HepG2 (cell line): ENCODE measurements at regions not wholly inside any gene's neighbourhood (a gene's known extent, or its start where the extent isn't known, plus 50 kb on each side); places are given as distances from the start of the nearest gene placed in this dataset.

Source experiments
- ATAC-seq: fragments of 200-7000 bp; cut with Tn5 transposase; 3 replicates; pipeline ENCODE4 v1.9.1; 2020; ENCODE audit warnings: mild to moderate bottlenecking, moderate library complexity
- BruUV-seq: library from RNA; stranded (reverse); fragments of 400-500 nt; replicated peaks from 2 replicates; lab custom pipeline; 2021; lab: Mats Ljungman, UMichigan
- CTCF ChIA-PET: fragments of 300-600 bp; formaldehyde crosslinking; extraction: SDS; loops from one replicate; lab custom pipeline; 2021; ENCODE audit warnings: low total read pairs, inconsistent platforms, low intra/inter-chr PET ratio; lab: Yijun Ruan, JAX
- POLR2A ChIA-PET: fragments of 350-600 bp; sonication (Branson Sonifier 250); formaldehyde crosslinking; loops from one replicate; lab custom pipeline; 2020; ENCODE audit warnings: antibody characterized with exemption, inconsistent platforms; lab: Yijun Ruan, JAX
- DNase-seq: peaks from one replicate; pipeline ENCODE4 v3.0.0-alpha.2; 2015; ENCODE audit warnings: low spot score
- FAIRE-seq: peaks from 3 replicates; lab custom pipeline; 2011; peaks lifted over from hg19 to GRCh38; lab: Jason Lieb, UNC
- H2AFZ ChIP-seq: one replicate; pipeline ENCODE4 v1.6.1; 2011; ENCODE audit warnings: low read length, inconsistent platforms
- H3K27ac ChIP-seq: fragments of 300-600 bp; 3 replicates; pipeline ENCODE4 v1.8.0; 2011; ENCODE audit warnings: mixed run types, mild to moderate bottlenecking, mixed read lengths, low read length, inconsistent platforms; ENCODE audit not compliant: insufficient read depth; ENCODE audit errors: extremely low read length
- H3K27me3 ChIP-seq, 2 experiments: fragments of 200-600 bp in 1 of 2; 2 replicates in 1 of 2; 3 replicates in 1 of 2; pipeline versions ENCODE4 v1.6.0 to v1.8.0; 2011; ENCODE audit warnings: low read length in 2 of 2, mild to moderate bottlenecking in 2 of 2, moderate library complexity in 2 of 2, inconsistent platforms in 1 of 2; ENCODE audit not compliant: insufficient read depth in 2 of 2, control insufficient read depth in 1 of 2
- H3K36me3 ChIP-seq, 2 experiments: fragments of 200-600 bp in 1 of 2; replicated peaks in 1 of 2; 2 replicates in 1 of 2; 3 replicates in 1 of 2; pipeline versions ENCODE4 v1.5.1 to v1.8.0; 2011; ENCODE audit warnings: low read length in 2 of 2, inconsistent platforms in 1 of 2; ENCODE audit not compliant: insufficient read depth in 2 of 2, control insufficient read depth in 1 of 2
- H3K4me1 ChIP-seq: 2 replicates; pipeline ENCODE4 v1.5.1; 2012; ENCODE audit warnings: low read length, inconsistent platforms; ENCODE audit not compliant: insufficient read depth
- H3K4me2 ChIP-seq: 2 replicates; pipeline ENCODE4 v1.6.0; 2011; ENCODE audit warnings: low read depth, low read length, inconsistent platforms
- H3K4me3 ChIP-seq, 3 experiments: fragments of 200-600 bp in 1 of 3; sonication (generic), shearing (Covaris generic) in 1 of 3; replicated peaks in 1 of 3; 2 replicates each; pipeline ENCODE4 v1.5.1; 2011 to 2016; ENCODE audit warnings: low read length in 3 of 3, inconsistent platforms in 2 of 3, low read depth in 2 of 3, mild to moderate bottlenecking in 2 of 3, control low read depth in 1 of 3, mixed read lengths in 1 of 3; ENCODE audit not compliant: insufficient read depth in 1 of 3
- H3K79me2 ChIP-seq: one replicate; pipeline ENCODE4 v1.6.1; 2011; ENCODE audit warnings: low read length, inconsistent platforms; ENCODE audit not compliant: insufficient read depth
- H3K9ac ChIP-seq: 2 replicates; pipeline ENCODE4 v1.6.0; 2011; ENCODE audit warnings: mild to moderate bottlenecking, low read depth, low read length, inconsistent platforms; ENCODE audit not compliant: insufficient read depth
- H3K9me3 ChIP-seq: 2 replicates; pipeline ENCODE4 v1.5.1; 2012; ENCODE audit warnings: mild to moderate bottlenecking, low read length
- H4K20me1 ChIP-seq: 2 replicates; pipeline ENCODE4 v1.6.0; 2011; ENCODE audit warnings: inconsistent platforms, mild to moderate bottlenecking, low read length, moderate library complexity; ENCODE audit not compliant: insufficient read depth
- HHEX ChIP-seq: IDR thresholded peaks from 2 replicates; pipeline ENCODE4 v1.6.1; 2016; ENCODE audit warnings: control low read depth
- HNF4A ChIP-seq: sonication (generic); formaldehyde crosslinking; IDR thresholded peaks from 2 replicates; pipeline ENCODE4 v1.4.0; 2020; ENCODE audit warnings: missing genetic modification reagents
- SOX5 ChIP-seq: IDR thresholded peaks from 2 replicates; pipeline ENCODE4 v1.6.1; 2016; ENCODE audit warnings: borderline replicate concordance
- ZNF160 ChIP-seq: sonication (generic); formaldehyde crosslinking; IDR thresholded peaks from 2 replicates; pipeline ENCODE4 v1.8.0; 2022; ENCODE audit warnings: mild to moderate bottlenecking, inconsistent platforms, missing genetic modification reagents
- ZNF205 ChIP-seq: IDR thresholded peaks from 2 replicates; pipeline ENCODE4 v1.6.1; 2018; ENCODE audit warnings: missing biosample characterization, missing genetic modification reagents
- ZNF556 ChIP-seq: sonication (generic); formaldehyde crosslinking; IDR thresholded peaks from 2 replicates; pipeline ENCODE4 v1.4.0; 2020; ENCODE audit warnings: mild to moderate bottlenecking, missing genetic modification reagents, borderline replicate concordance
- WGBS: methylation state at CpG from one replicate; pipeline ENCODE4 v1.1.6; 2017; ENCODE audit warnings: low lambda C conversion rate; 5-methylcytosine and 5-hydroxymethylcytosine counted together
- in situ Hi-C: cut with HindIII; loops from 2 replicates; pipeline ENCODE4 v1.10.0; 2017; ENCODE audit warnings: low pct_unique_long_range_greater_than_20kb; ENCODE audit not compliant: extremely low pct_ligation_motif_present
- intact Hi-C: fragments of 100-400 bp; cut with micrococcal nuclease; formaldehyde crosslinking; loops from one replicate; pipeline ENCODE4 v1.10.0; 2022; ENCODE audit not compliant: unreplicated experiment
- TF ChIP-seq, protein P1 (sequence below): sonication (generic); formaldehyde crosslinking; conservative IDR thresholded peaks from 2 replicates; pipeline ENCODE4 v1.4.0; 2020; ENCODE audit warnings: mild to moderate bottlenecking, missing genetic modification reagents, moderate library complexity
- TF ChIP-seq, protein P2 (sequence below): IDR thresholded peaks from 2 replicates; pipeline ENCODE4 v1.6.1; 2016; ENCODE audit warnings: missing genetic modification reagents, missing compliant biosample characterization
- TF ChIP-seq, protein P3 (sequence below): IDR thresholded peaks from 2 replicates; pipeline ENCODE4 v1.6.1; 2018; ENCODE audit warnings: missing genetic modification reagents
- TF ChIP-seq, protein P4 (sequence below): sonication (generic); formaldehyde crosslinking; IDR thresholded peaks from 2 replicates; pipeline ENCODE4 v1.5.0; 2020; ENCODE audit warnings: mild to moderate bottlenecking, missing genetic modification reagents
- TF ChIP-seq, protein P5 (sequence below): sonication (generic); formaldehyde crosslinking; IDR thresholded peaks from 2 replicates; pipeline ENCODE4 v1.5.1; 2020; ENCODE audit warnings: missing genetic modification reagents, mild to moderate bottlenecking, borderline replicate concordance
- TF ChIP-seq, protein P6 (sequence below): sonication (generic); formaldehyde crosslinking; IDR thresholded peaks from 2 replicates; pipeline ENCODE4 v1.4.0; 2020; ENCODE audit warnings: missing genetic modification reagents

DNA sequence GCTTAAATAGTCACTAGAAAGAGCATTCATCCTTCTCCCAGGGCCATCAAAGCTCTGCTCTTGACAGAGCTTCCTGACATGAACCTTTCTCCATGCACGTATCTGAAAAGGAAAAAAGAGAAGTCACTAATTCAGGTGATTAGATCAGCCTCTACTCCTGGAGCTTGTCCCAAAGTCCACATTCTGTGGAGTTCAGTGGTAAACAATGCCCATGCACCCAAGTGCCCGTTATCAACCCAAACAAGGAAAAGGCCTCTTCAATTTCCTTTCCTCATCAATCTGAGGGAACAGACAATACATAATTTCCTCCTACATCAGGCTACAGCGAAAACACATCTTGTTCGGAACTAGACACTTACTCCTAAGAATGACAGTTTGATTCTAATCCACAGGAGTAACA lies 129.2 kb upstream of the PCSK2 start:
- in situ Hi-C loops: no loop called here
- CTCF ChIA-PET: no interaction called here
- H3K9ac ChIP-seq: no peak overlapping the region
- intact Hi-C loops: no loop called here
- BruUV-seq: no TSS peak
- no peak overlapping the region for H3K4me3 ChIP-seq
- no peak for FAIRE-seq
- POLR2A ChIA-PET: no interaction called here
- WGBS: 26% methylated on average over 4 of the region's 4 CpGs
- H3K27me3 ChIP-seq: no peaks in the 10 kb centered on the region
- DNase-seq: peak; percentile 10
- ATAC-seq: peak; percentile 65
- H3K4me1 ChIP-seq: peaks cover 11% of the 10 kb centered on the region
- no peaks in the 10 kb centered on the region for H4K20me1 ChIP-seq
- H2AFZ ChIP-seq: no peak overlapping the region
- H3K9me3 ChIP-seq: no peaks in the 10 kb centered on the region
- no peak overlapping the region for H3K27ac ChIP-seq
- H3K36me3 ChIP-seq: no peaks in the 10 kb centered on the region
- no peaks in the 10 kb centered on the region for H3K79me2 ChIP-seq
- H3K4me2 ChIP-seq: no peak overlapping the region
- TF ChIP-seq SOX5 (peak; percentile 25; the same call in 1 of the 2 replicates), ZNF205 (no peak), ZNF160 (CRISPR knock-in tag) (no peak), HNF4A (CRISPR knock-in tag) (0 out of 2 replicates have a peak, but pooled peaks have one; percentile 22), ZNF556 (CRISPR knock-in tag) (no peak), HHEX (CRISPR knock-in tag) (no peak)
- TF ChIP-seq, protein P1, sequence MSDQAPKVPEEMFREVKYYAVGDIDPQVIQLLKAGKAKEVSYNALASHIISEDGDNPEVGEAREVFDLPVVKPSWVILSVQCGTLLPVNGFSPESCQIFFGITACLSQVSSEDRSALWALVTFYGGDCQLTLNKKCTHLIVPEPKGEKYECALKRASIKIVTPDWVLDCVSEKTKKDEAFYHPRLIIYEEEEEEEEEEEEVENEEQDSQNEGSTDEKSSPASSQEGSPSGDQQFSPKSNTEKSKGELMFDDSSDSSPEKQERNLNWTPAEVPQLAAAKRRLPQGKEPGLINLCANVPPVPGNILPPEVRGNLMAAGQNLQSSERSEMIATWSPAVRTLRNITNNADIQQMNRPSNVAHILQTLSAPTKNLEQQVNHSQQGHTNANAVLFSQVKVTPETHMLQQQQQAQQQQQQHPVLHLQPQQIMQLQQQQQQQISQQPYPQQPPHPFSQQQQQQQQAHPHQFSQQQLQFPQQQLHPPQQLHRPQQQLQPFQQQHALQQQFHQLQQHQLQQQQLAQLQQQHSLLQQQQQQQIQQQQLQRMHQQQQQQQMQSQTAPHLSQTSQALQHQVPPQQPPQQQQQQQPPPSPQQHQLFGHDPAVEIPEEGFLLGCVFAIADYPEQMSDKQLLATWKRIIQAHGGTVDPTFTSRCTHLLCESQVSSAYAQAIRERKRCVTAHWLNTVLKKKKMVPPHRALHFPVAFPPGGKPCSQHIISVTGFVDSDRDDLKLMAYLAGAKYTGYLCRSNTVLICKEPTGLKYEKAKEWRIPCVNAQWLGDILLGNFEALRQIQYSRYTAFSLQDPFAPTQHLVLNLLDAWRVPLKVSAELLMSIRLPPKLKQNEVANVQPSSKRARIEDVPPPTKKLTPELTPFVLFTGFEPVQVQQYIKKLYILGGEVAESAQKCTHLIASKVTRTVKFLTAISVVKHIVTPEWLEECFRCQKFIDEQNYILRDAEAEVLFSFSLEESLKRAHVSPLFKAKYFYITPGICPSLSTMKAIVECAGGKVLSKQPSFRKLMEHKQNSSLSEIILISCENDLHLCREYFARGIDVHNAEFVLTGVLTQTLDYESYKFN: peak; percentile 55; the same call in 1 of the 2 replicates
- TF ChIP-seq, protein P2, sequence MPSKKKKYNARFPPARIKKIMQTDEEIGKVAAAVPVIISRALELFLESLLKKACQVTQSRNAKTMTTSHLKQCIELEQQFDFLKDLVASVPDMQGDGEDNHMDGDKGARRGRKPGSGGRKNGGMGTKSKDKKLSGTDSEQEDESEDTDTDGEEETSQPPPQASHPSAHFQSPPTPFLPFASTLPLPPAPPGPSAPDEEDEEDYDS: no peak
- TF ChIP-seq, protein P3, sequence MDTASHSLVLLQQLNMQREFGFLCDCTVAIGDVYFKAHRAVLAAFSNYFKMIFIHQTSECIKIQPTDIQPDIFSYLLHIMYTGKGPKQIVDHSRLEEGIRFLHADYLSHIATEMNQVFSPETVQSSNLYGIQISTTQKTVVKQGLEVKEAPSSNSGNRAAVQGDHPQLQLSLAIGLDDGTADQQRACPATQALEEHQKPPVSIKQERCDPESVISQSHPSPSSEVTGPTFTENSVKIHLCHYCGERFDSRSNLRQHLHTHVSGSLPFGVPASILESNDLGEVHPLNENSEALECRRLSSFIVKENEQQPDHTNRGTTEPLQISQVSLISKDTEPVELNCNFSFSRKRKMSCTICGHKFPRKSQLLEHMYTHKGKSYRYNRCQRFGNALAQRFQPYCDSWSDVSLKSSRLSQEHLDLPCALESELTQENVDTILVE: no peak
- TF ChIP-seq, protein P4, sequence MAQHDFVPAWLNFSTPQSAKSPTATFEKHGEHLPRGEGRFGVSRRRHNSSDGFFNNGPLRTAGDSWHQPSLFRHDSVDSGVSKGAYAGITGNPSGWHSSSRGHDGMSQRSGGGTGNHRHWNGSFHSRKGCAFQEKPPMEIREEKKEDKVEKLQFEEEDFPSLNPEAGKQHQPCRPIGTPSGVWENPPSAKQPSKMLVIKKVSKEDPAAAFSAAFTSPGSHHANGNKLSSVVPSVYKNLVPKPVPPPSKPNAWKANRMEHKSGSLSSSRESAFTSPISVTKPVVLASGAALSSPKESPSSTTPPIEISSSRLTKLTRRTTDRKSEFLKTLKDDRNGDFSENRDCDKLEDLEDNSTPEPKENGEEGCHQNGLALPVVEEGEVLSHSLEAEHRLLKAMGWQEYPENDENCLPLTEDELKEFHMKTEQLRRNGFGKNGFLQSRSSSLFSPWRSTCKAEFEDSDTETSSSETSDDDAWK (CRISPR knock-in tag): no peak
- TF ChIP-seq, protein P5, sequence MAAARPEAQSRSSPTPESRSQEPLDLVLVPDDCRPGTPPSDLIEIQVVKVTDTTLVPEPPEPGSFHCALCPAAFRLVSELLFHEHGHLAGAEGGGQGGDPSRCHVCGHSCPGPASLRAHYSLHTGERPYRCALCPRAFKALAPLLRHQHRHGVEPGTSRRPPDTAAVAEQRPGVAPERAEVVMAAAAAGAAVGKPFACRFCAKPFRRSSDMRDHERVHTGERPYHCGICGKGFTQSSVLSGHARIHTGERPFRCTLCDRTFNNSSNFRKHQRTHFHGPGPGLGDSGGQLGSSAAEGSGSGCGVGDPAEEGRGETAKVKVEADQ (CRISPR knock-in tag): no peak
- TF ChIP-seq, protein P6, sequence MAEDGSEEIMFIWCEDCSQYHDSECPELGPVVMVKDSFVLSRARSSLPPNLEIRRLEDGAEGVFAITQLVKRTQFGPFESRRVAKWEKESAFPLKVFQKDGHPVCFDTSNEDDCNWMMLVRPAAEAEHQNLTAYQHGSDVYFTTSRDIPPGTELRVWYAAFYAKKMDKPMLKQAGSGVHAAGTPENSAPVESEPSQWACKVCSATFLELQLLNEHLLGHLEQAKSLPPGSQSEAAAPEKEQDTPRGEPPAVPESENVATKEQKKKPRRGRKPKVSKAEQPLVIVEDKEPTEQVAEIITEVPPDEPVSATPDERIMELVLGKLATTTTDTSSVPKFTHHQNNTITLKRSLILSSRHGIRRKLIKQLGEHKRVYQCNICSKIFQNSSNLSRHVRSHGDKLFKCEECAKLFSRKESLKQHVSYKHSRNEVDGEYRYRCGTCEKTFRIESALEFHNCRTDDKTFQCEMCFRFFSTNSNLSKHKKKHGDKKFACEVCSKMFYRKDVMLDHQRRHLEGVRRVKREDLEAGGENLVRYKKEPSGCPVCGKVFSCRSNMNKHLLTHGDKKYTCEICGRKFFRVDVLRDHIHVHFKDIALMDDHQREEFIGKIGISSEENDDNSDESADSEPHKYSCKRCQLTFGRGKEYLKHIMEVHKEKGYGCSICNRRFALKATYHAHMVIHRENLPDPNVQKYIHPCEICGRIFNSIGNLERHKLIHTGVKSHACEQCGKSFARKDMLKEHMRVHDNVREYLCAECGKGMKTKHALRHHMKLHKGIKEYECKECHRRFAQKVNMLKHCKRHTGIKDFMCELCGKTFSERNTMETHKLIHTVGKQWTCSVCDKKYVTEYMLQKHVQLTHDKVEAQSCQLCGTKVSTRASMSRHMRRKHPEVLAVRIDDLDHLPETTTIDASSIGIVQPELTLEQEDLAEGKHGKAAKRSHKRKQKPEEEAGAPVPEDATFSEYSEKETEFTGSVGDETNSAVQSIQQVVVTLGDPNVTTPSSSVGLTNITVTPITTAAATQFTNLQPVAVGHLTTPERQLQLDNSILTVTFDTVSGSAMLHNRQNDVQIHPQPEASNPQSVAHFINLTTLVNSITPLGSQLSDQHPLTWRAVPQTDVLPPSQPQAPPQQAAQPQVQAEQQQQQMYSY: no peak
